Effector memory CD4-positive, alpha-beta T cell (primary cell): ENCODE measurements at regions not wholly inside any gene's neighbourhood (a gene's known extent, or its start where the extent isn't known, plus 50 kb on each side); places are given as distances from the start of the nearest gene placed in this dataset.

Experiments used
- DNase-seq, 3 donors: peaks; one replicate each; pipeline ENCODE4 v3.0.0-alpha.2; 2020
- H3K27ac ChIP-seq: 2 replicates; pipeline ENCODE4 v1.7.0; 2013; ENCODE audit warnings: mild to moderate bottlenecking, low read length, moderate library complexity; ENCODE audit not compliant: insufficient read depth, poor library complexity, severe bottlenecking
- H3K27me3 ChIP-seq: replicated peaks from 2 replicates; pipeline ENCODE4 v1.7.0; 2013; ENCODE audit warnings: mild to moderate bottlenecking, low read length; ENCODE audit not compliant: insufficient read depth, control insufficient read depth, poor library complexity, severe bottlenecking
- H3K36me3 ChIP-seq: 2 replicates; pipeline ENCODE4 v1.7.0; 2013; ENCODE audit warnings: mild to moderate bottlenecking, low read length, moderate library complexity; ENCODE audit not compliant: control insufficient read depth, insufficient read depth
- H3K4me1 ChIP-seq: 2 replicates; pipeline ENCODE4 v1.7.0; 2013; ENCODE audit warnings: low read length, mild to moderate bottlenecking; ENCODE audit not compliant: control insufficient read depth, insufficient read depth, poor library complexity, severe bottlenecking
- H3K4me3 ChIP-seq: 2 replicates; pipeline ENCODE4 v1.7.0; 2013; ENCODE audit warnings: low read length, low read depth, mild to moderate bottlenecking; ENCODE audit not compliant: insufficient read depth, poor library complexity, severe bottlenecking
- H3K9me3 ChIP-seq: 2 replicates; pipeline ENCODE4 v1.7.0; 2013; ENCODE audit warnings: mild to moderate bottlenecking, low read length, moderate library complexity; ENCODE audit not compliant: control insufficient read depth

- Histone ChIP-seq H3K9me3 (no peaks in the 10 kb centered on the region), H3K27me3 (no peaks in the 10 kb centered on the region), H3K36me3 (no peaks in the 10 kb centered on the region), H3K27ac (no peak overlapping the region), H3K4me1 (no peaks in the 10 kb centered on the region), H3K4me3 (no peak overlapping the region)
- DNase-seq = no peak
Observed at GRCh38 chr2:819121-819520, 131.5 kb upstream of the SNTG2 start.

- no peak overlapping the region for H3K4me3 ChIP-seq
- no peak overlapping the region for H3K27ac ChIP-seq
- H3K4me1 ChIP-seq = no peaks in the 10 kb centered on the region
- no peaks in the 10 kb centered on the region for H3K27me3 ChIP-seq
- no peaks in the 10 kb centered on the region for H3K36me3 ChIP-seq
- H3K9me3 ChIP-seq = no peaks in the 10 kb centered on the region
- no peak for DNase-seq
Observed at GRCh38 chr2:817336-818015, 133.2 kb upstream of the SNTG2 start.

- H3K27ac ChIP-seq = no peak overlapping the region
- no peaks in the 10 kb centered on the region for H3K9me3 ChIP-seq
- DNase-seq = no peak
- no peaks in the 10 kb centered on the region for H3K36me3 ChIP-seq
- no peak overlapping the region for H3K4me3 ChIP-seq
- H3K27me3 ChIP-seq = no peaks in the 10 kb centered on the region
- H3K4me1 ChIP-seq = no peaks in the 10 kb centered on the region
Observed at GRCh38 chr2:816278-816677, 134.4 kb upstream of the SNTG2 start.

- H3K9me3 ChIP-seq = no peaks in the 10 kb centered on the region
- no peaks in the 10 kb centered on the region for H3K27me3 ChIP-seq
- no peaks in the 10 kb centered on the region for H3K4me1 ChIP-seq
- DNase-seq = no peak
- no peak overlapping the region for H3K27ac ChIP-seq
- no peaks in the 10 kb centered on the region for H3K36me3 ChIP-seq
- H3K4me3 ChIP-seq = no peak overlapping the region
Observed at GRCh38 chr2:810397-810796, 133.2 kb upstream of the TMEM18 start.

GRCh38 chr2:807300-807699, 130.1 kb upstream of the TMEM18 start:
- Histone ChIP-seq H3K36me3 (no peaks in the 10 kb centered on the region), H3K27ac (no peak overlapping the region), H3K27me3 (no peaks in the 10 kb centered on the region), H3K4me3 (no peak overlapping the region), H3K9me3 (no peaks in the 10 kb centered on the region), H3K4me1 (no peaks in the 10 kb centered on the region)
- DNase-seq = no peak

- Histone ChIP-seq H3K36me3 (no peaks in the 10 kb centered on the region), H3K4me1 (no peaks in the 10 kb centered on the region), H3K27me3 (no peaks in the 10 kb centered on the region), H3K9me3 (no peaks in the 10 kb centered on the region), H3K4me3 (no peak overlapping the region), H3K27ac (no peak overlapping the region)
- no peak for DNase-seq
Observed at GRCh38 chr2:805664-806063, 128.5 kb upstream of the TMEM18 start.

- Histone ChIP-seq H3K4me1 (no peaks in the 10 kb centered on the region), H3K36me3 (no peaks in the 10 kb centered on the region), H3K27me3 (no peaks in the 10 kb centered on the region), H3K4me3 (no peak overlapping the region), H3K9me3 (no peaks in the 10 kb centered on the region), H3K27ac (no peak overlapping the region)
- no peak for DNase-seq
Observed at GRCh38 chr2:797993-798392, 120.8 kb upstream of the TMEM18 start.

- Histone ChIP-seq H3K4me1 (no peaks in the 10 kb centered on the region), H3K4me3 (no peak overlapping the region), H3K9me3 (no peaks in the 10 kb centered on the region), H3K36me3 (no peaks in the 10 kb centered on the region), H3K27ac (no peak overlapping the region), H3K27me3 (no peaks in the 10 kb centered on the region)
- DNase-seq = no peak
Observed at GRCh38 chr2:797556-797955, 120.3 kb upstream of the TMEM18 start.

GRCh38 chr2:796141-796985, 119.2 kb upstream of the TMEM18 start:
- no peak for DNase-seq
- no peak overlapping the region for H3K4me3 ChIP-seq

GRCh38 chr2:795531-796041, 118.4 kb upstream of the TMEM18 start:
- DNase-seq = no peak
- Histone ChIP-seq H3K9me3 (no peaks in the 10 kb centered on the region), H3K36me3 (no peaks in the 10 kb centered on the region), H3K27me3 (no peaks in the 10 kb centered on the region), H3K27ac (no peak overlapping the region), H3K4me1 (no peaks in the 10 kb centered on the region), H3K4me3 (no peak overlapping the region)

More at GRCh38 chr2:796141-796985, 119.2 kb upstream of the TMEM18 start:
- Histone ChIP-seq H3K27me3 (no peaks in the 10 kb centered on the region), H3K36me3 (no peaks in the 10 kb centered on the region), H3K9me3 (no peaks in the 10 kb centered on the region), H3K4me1 (no peaks in the 10 kb centered on the region), H3K27ac (no peak overlapping the region)
